CD4-positive, CD25-positive, alpha-beta regulatory T cell (primary cell): ENCODE measurements at regions not wholly inside any gene's neighbourhood (a gene's known extent, or its start where the extent isn't known, plus 50 kb on each side); places are given as distances from the start of the nearest gene placed in this dataset.

Experiments
- ATAC-seq, 2 donors: fragments of 150-1000 bp; cut with Tn5 transposase; one replicate each; pipeline ENCODE4 v1.10.0; 2021; ENCODE audit warnings: low read depth in 2 of 2, moderate number of reproducible peaks in 2 of 2, moderate library complexity in 1 of 2
- DNase-seq, 3 donors: peaks; one replicate each; pipeline versions ENCODE4 v3.0.0 to v3.0.0-alpha.2; 2012 to 2022; ENCODE audit warnings: mixed read lengths in 1 of 3
- H3K27ac ChIP-seq: one replicate; pipeline ENCODE4 v1.7.0; 2013; ENCODE audit warnings: mild to moderate bottlenecking, low read length; ENCODE audit not compliant: insufficient read depth, poor library complexity, severe bottlenecking
- H3K27me3 ChIP-seq: one replicate; pipeline ENCODE4 v1.7.0; 2013; ENCODE audit warnings: low read length; ENCODE audit not compliant: control insufficient read depth, insufficient read depth
- H3K36me3 ChIP-seq: one replicate; pipeline ENCODE4 v1.7.0; 2013; ENCODE audit warnings: mild to moderate bottlenecking, low read length, moderate library complexity; ENCODE audit not compliant: control insufficient read depth, insufficient read depth
- H3K4me1 ChIP-seq: 2 replicates; pipeline ENCODE4 v1.7.0; 2013; ENCODE audit warnings: mild to moderate bottlenecking, low read length; ENCODE audit not compliant: insufficient read depth, control insufficient read depth, poor library complexity, severe bottlenecking
- H3K4me3 ChIP-seq: one replicate; pipeline ENCODE4 v1.7.0; 2013; ENCODE audit warnings: low read depth, mild to moderate bottlenecking, low read length, moderate library complexity
- H3K9me3 ChIP-seq, 2 experiments: 1 replicate in 1 of 2; 2 replicates in 1 of 2; pipeline ENCODE4 v1.7.0; 2013; ENCODE audit warnings: low read length in 2 of 2, mild to moderate bottlenecking in 1 of 2, moderate library complexity in 1 of 2; ENCODE audit not compliant: control insufficient read depth in 2 of 2
- H3K27ac Mint-ChIP-seq, 3 donors: one replicate each; pipeline ENCODE4 v1.8.0; 2020 to 2022; ENCODE audit warnings: mild to moderate bottlenecking in 3 of 3, mixed read lengths in 3 of 3, moderate library complexity in 2 of 3
- H3K27me3 Mint-ChIP-seq: one replicate; pipeline ENCODE4 v1.8.0; 2022; ENCODE audit warnings: mild to moderate bottlenecking, mixed read lengths
- H3K36me3 Mint-ChIP-seq: one replicate; pipeline ENCODE4 v1.8.0; 2020; ENCODE audit warnings: mixed read lengths
- H3K4me1 Mint-ChIP-seq, 4 donors: one replicate each; pipeline ENCODE4 v1.8.0; 2020 to 2022; ENCODE audit warnings: mixed read lengths in 4 of 4, mild to moderate bottlenecking in 1 of 4
- H3K4me3 Mint-ChIP-seq, 4 donors: one replicate each; pipeline ENCODE4 v1.8.0; 2020 to 2022; ENCODE audit warnings: mild to moderate bottlenecking in 4 of 4, mixed read lengths in 4 of 4, moderate library complexity in 3 of 4
- H3K9me3 Mint-ChIP-seq, 7 donors: one replicate each; pipeline ENCODE4 v1.8.0; 2020 to 2022; ENCODE audit warnings: mixed read lengths in 7 of 7, mild to moderate bottlenecking in 3 of 7, moderate library complexity in 2 of 7

GRCh38 chr6:147892476-147892875 lies 384.0 kb downstream of the SAMD5 start:
- Histone ChIP-seq H3K4me1 (no peaks in the 10 kb centered on the region), H3K4me3 (no peak overlapping the region), H3K36me3 (no peaks in the 10 kb centered on the region), H3K27me3 (no peaks in the 10 kb centered on the region), H3K27ac (no peak overlapping the region), H3K9me3 (no peaks in the 10 kb centered on the region)
- Mint-ChIP-seq H3K4me1 (no peaks in the 10 kb centered on the region), H3K27me3 (no peaks in the 10 kb centered on the region), H3K9me3 (peaks cover 0 to 4% (median 0%) of the 10 kb centered on the region in 7 donors), H3K27ac (no peak overlapping the region), H3K4me3 (no peak overlapping the region), H3K36me3 (no peaks in the 10 kb centered on the region)
- ATAC-seq, result no peak
- no peak for DNase-seq

- Mint-ChIP-seq H3K4me3 (no peak overlapping the region), H3K27me3 (no peaks in the 10 kb centered on the region), H3K9me3 (peaks cover 0 to 2% (median 0%) of the 10 kb centered on the region in 7 donors), H3K4me1 (no peaks in the 10 kb centered on the region), H3K36me3 (no peaks in the 10 kb centered on the region), H3K27ac (no peak overlapping the region)
- Histone ChIP-seq H3K4me3 (no peak overlapping the region), H3K27me3 (no peaks in the 10 kb centered on the region), H3K36me3 (no peaks in the 10 kb centered on the region), H3K4me1 (no peaks in the 10 kb centered on the region), H3K9me3 (no peaks in the 10 kb centered on the region), H3K27ac (no peak overlapping the region)
- ATAC-seq (no peak), DNase-seq (no peak)
Observed at GRCh38 chr6:147895272-147895671, 386.8 kb downstream of the SAMD5 start.

- no peak for DNase-seq
- ATAC-seq, result no peak
- Mint-ChIP-seq H3K4me1 (no peaks in the 10 kb centered on the region), H3K27ac (no peak overlapping the region), H3K4me3 (no peak overlapping the region), H3K27me3 (no peaks in the 10 kb centered on the region), H3K9me3 (peaks cover 0 to 5% (median 0%) of the 10 kb centered on the region in 7 donors), H3K36me3 (no peaks in the 10 kb centered on the region)
- no peaks in the 10 kb centered on the region for H3K4me1 ChIP-seq
- no peaks in the 10 kb centered on the region for H3K9me3 ChIP-seq
- no peaks in the 10 kb centered on the region for H3K27me3 ChIP-seq
- no peak overlapping the region for H3K4me3 ChIP-seq
- H3K27ac ChIP-seq, result no peak overlapping the region
- no peaks in the 10 kb centered on the region for H3K36me3 ChIP-seq
Observed at GRCh38 chr6:147900247-147900830, 391.8 kb downstream of the SAMD5 start.

GRCh38 chr6:147903321-147903720 lies 394.8 kb downstream of the SAMD5 start:
- Mint-ChIP-seq H3K9me3 (peaks cover 0 to 2% (median 0%) of the 10 kb centered on the region in 7 donors), H3K27ac (no peak overlapping the region), H3K36me3 (no peaks in the 10 kb centered on the region), H3K4me3 (no peak overlapping the region), H3K27me3 (no peaks in the 10 kb centered on the region), H3K4me1 (no peaks in the 10 kb centered on the region)
- DNase-seq, result no peak
- Histone ChIP-seq H3K36me3 (no peaks in the 10 kb centered on the region), H3K9me3 (no peaks in the 10 kb centered on the region), H3K27me3 (no peaks in the 10 kb centered on the region), H3K4me3 (no peak overlapping the region), H3K4me1 (no peaks in the 10 kb centered on the region), H3K27ac (no peak overlapping the region)
- ATAC-seq, result no peak

- no peak for ATAC-seq
- H3K9me3 ChIP-seq, result no peaks in the 10 kb centered on the region
Observed at GRCh38 chr6:147903931-147904330, 395.4 kb downstream of the SAMD5 start.

GRCh38 chr6:147904416-147904815 lies 395.9 kb downstream of the SAMD5 start:
- no peaks in the 10 kb centered on the region for H3K27me3 ChIP-seq
- H3K36me3 ChIP-seq, result no peaks in the 10 kb centered on the region
- H3K4me1 ChIP-seq, result no peaks in the 10 kb centered on the region
- Mint-ChIP-seq H3K4me3 (no peak overlapping the region), H3K4me1 (no peaks in the 10 kb centered on the region), H3K36me3 (no peaks in the 10 kb centered on the region), H3K27ac (no peak overlapping the region), H3K27me3 (no peaks in the 10 kb centered on the region), H3K9me3 (peaks cover 0 to 2% (median 0%) of the 10 kb centered on the region in 7 donors)
- no peak overlapping the region for H3K4me3 ChIP-seq
- no peaks in the 10 kb centered on the region for H3K9me3 ChIP-seq
- DNase-seq, result no peak
- ATAC-seq, result no peak
- no peak overlapping the region for H3K27ac ChIP-seq

More at GRCh38 chr6:147903931-147904330, 395.4 kb downstream of the SAMD5 start:
- Histone ChIP-seq H3K27ac (no peak overlapping the region), H3K4me1 (no peaks in the 10 kb centered on the region), H3K4me3 (no peak overlapping the region), H3K27me3 (no peaks in the 10 kb centered on the region), H3K36me3 (no peaks in the 10 kb centered on the region)
- Mint-ChIP-seq H3K27me3 (no peaks in the 10 kb centered on the region), H3K4me3 (no peak overlapping the region), H3K36me3 (no peaks in the 10 kb centered on the region), H3K9me3 (peaks cover 0 to 2% (median 0%) of the 10 kb centered on the region in 7 donors), H3K4me1 (no peaks in the 10 kb centered on the region), H3K27ac (no peak overlapping the region)
- no peak for DNase-seq

GRCh38 chr6:147905711-147906110 lies 397.2 kb downstream of the SAMD5 start:
- H3K27ac ChIP-seq, result no peak overlapping the region
- H3K27ac Mint-ChIP-seq, result no peak overlapping the region
- peaks cover 0 to 2% (median 0%) of the 10 kb centered on the region in 7 donors for H3K9me3 Mint-ChIP-seq
- no peaks in the 10 kb centered on the region for H3K36me3 ChIP-seq
- no peaks in the 10 kb centered on the region for H3K4me1 Mint-ChIP-seq
- ATAC-seq, result no peak
- no peak overlapping the region for H3K4me3 ChIP-seq
- H3K36me3 Mint-ChIP-seq, result no peaks in the 10 kb centered on the region
- no peak for DNase-seq
- H3K4me3 Mint-ChIP-seq, result no peak overlapping the region
- no peaks in the 10 kb centered on the region for H3K27me3 Mint-ChIP-seq
- no peaks in the 10 kb centered on the region for H3K4me1 ChIP-seq
- no peaks in the 10 kb centered on the region for H3K9me3 ChIP-seq
- H3K27me3 ChIP-seq, result no peaks in the 10 kb centered on the region

- no peak overlapping the region for H3K4me3 ChIP-seq
- Mint-ChIP-seq H3K27ac (no peak overlapping the region), H3K27me3 (no peaks in the 10 kb centered on the region), H3K4me1 (no peaks in the 10 kb centered on the region), H3K36me3 (no peaks in the 10 kb centered on the region), H3K4me3 (no peak overlapping the region), H3K9me3 (peaks cover 0 to 2% (median 0%) of the 10 kb centered on the region in 7 donors)
- DNase-seq (no peak), ATAC-seq (no peak)
- no peaks in the 10 kb centered on the region for H3K9me3 ChIP-seq
- H3K4me1 ChIP-seq, result no peaks in the 10 kb centered on the region
- H3K36me3 ChIP-seq, result no peaks in the 10 kb centered on the region
- no peaks in the 10 kb centered on the region for H3K27me3 ChIP-seq
- no peak overlapping the region for H3K27ac ChIP-seq
Observed at GRCh38 chr6:147906361-147906760, 397.9 kb downstream of the SAMD5 start.
